ENCODE measurements at regions not wholly inside any gene's neighbourhood (a gene's known extent, or its start where the extent isn't known, plus 50 kb on each side); places are given as distances from the start of the nearest gene placed in this dataset.

DNA sequence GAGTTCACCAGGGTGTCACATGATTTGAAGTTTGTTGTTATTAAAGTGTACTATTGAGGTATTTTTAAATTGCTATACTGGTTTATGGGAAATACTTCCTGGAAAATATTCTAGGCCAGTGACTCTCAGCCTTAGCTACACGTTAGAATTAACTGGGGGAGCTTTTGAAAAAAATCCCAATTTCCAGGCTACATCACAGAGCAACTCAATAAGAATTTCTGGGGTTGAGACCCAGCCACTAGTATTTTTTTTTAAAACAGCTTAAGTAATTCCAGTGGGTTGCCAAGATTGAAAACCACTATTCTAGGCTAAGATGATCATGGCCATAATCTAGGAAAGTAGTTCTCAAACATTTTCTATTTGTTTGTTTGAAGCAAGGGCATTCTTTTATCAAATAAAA lies 142.9 kb upstream of the GRIA1 start:
- H3K4me2 ChIP-seq (ENCODE audit: low read depth, low read length, poor library complexity, severe bottlenecking), result no peak overlapping the region
- no peaks in the 10 kb centered on the region for H3K27me3 ChIP-seq (ENCODE audit: low read length)
- no peaks in the 10 kb centered on the region for H4K20me1 ChIP-seq (ENCODE audit: low read depth, low read length)

DNA sequence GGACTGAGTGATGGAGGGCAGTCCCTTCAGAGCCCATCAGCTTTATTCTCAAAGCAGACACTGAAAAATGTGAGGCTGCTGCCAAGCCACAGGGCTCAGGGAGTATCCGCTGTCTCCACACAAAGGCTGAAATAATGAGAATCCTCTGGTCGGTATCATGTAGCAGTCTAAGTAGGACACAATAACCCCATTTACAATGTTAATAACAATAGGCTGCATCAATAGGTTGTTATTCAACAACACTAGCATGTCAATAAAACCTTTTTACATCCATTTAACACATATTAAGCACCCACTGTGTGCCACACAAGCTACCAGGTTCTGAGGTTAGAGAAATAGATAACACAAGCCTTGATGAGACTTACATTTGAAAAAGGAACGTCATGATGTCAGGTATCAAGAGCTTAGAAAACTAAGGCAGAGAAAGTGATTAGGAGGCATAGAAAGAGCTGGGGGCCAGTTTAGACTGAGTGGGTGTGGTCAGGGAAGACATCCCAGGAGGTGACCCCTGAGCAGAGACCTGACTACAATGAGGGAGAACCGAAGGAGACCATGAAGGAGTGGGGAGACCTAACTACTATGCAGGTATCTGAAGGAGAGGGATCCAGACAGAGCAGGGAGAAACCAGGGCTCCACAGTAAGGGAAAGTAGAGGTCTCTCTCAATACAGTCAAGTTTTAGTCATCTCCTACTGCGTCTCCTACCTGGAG lies 140.1 kb upstream of the GRIA1 start:
- Histone ChIP-seq H3K27me3 (ENCODE audit: low read length) (no peaks in the 10 kb centered on the region), H3K4me3 (ENCODE audit: insufficient read depth, low read length, poor library complexity, severe bottlenecking) (no peak overlapping the region), H3F3A (ENCODE audit: insufficient read depth) (no peaks in the 10 kb centered on the region), H3K9me2 (replicated peaks; ENCODE audit: insufficient read depth, low read length) (no peaks in the 10 kb centered on the region), H3K36me3 (ENCODE audit: low read length) (no peaks in the 10 kb centered on the region), H3K27ac (ENCODE audit: low read depth, low read length) (no peak overlapping the region), H3K4me2 (ENCODE audit: low read depth, low read length, poor library complexity, severe bottlenecking) (no peak overlapping the region), H3K9me3 (ENCODE audit: insufficient read depth, low read length) (no peaks in the 10 kb centered on the region), H3K9ac (ENCODE audit: low read length) (no peak overlapping the region), H2AFZ (ENCODE audit: low read depth, low read length, severe bottlenecking) (no peak overlapping the region), H4K20me1 (ENCODE audit: low read depth, low read length) (no peaks in the 10 kb centered on the region), H3K79me2 (ENCODE audit: insufficient read depth, low read length) (no peaks in the 10 kb centered on the region)
- no peak for TF ChIP-seq EZH2phosphoT487 (conservative IDR thresholded peaks at IDR 0.05; ENCODE audit: low read length)
- TF ChIP-seq, protein P1, sequence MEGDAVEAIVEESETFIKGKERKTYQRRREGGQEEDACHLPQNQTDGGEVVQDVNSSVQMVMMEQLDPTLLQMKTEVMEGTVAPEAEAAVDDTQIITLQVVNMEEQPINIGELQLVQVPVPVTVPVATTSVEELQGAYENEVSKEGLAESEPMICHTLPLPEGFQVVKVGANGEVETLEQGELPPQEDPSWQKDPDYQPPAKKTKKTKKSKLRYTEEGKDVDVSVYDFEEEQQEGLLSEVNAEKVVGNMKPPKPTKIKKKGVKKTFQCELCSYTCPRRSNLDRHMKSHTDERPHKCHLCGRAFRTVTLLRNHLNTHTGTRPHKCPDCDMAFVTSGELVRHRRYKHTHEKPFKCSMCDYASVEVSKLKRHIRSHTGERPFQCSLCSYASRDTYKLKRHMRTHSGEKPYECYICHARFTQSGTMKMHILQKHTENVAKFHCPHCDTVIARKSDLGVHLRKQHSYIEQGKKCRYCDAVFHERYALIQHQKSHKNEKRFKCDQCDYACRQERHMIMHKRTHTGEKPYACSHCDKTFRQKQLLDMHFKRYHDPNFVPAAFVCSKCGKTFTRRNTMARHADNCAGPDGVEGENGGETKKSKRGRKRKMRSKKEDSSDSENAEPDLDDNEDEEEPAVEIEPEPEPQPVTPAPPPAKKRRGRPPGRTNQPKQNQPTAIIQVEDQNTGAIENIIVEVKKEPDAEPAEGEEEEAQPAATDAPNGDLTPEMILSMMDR (IDR thresholded peaks at IDR 0.05; ENCODE audit: insufficient read depth, low read length, poor library complexity, severe bottlenecking), result no peak

More for the DNA sequence above, 142.9 kb upstream of the GRIA1 start:
- no peak overlapping the region for H3K27ac ChIP-seq (ENCODE audit: low read depth, low read length)
- no peaks in the 10 kb centered on the region for H3K36me3 ChIP-seq (ENCODE audit: low read length)
- H3K4me3 ChIP-seq (ENCODE audit: insufficient read depth, low read length, poor library complexity, severe bottlenecking), result no peak overlapping the region
- H3K9ac ChIP-seq (ENCODE audit: low read length), result no peak overlapping the region
- H2AFZ ChIP-seq (ENCODE audit: low read depth, low read length, severe bottlenecking), result no peak overlapping the region
- no peaks in the 10 kb centered on the region for H3K9me3 ChIP-seq (ENCODE audit: insufficient read depth, low read length)
- no peaks in the 10 kb centered on the region for H3K9me2 ChIP-seq (replicated peaks; ENCODE audit: insufficient read depth, low read length)
- H3K79me2 ChIP-seq (ENCODE audit: insufficient read depth, low read length), result no peaks in the 10 kb centered on the region
- H3F3A ChIP-seq (ENCODE audit: insufficient read depth), result no peaks in the 10 kb centered on the region
- TF ChIP-seq EZH2phosphoT487 (conservative IDR thresholded peaks at IDR 0.05; ENCODE audit: low read length), result no peak

DNA sequence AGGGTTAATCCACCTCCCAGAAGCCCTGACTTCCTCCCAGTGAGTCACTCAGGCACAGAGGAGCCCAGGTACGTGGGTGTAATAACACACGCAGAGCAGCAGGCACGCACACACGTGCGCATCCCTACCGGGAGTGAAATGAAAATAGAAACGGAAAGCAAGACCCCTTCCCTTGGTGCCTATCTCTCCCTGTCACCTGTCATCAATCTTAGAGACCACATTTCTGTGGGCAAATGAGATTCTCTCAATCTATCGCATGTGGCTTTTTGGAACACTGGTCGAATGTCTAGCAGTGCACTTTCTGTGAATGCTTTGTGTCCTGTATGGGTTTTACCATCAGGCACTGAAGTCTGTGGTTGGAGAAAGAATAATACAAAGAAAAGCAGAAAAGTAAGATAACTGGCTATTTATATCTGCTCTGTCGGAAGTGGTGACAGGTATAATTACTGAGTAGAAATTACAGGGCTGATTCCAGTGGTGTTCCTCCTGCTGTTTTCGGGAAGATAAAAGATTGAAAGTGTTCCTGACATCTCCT lies 137.7 kb upstream of the GRIA1 start:
- no peaks in the 10 kb centered on the region for H3K9me2 ChIP-seq (replicated peaks; ENCODE audit: insufficient read depth, low read length)
- H3K4me2 ChIP-seq (ENCODE audit: low read depth, low read length, poor library complexity, severe bottlenecking), result no peak overlapping the region
- no peaks in the 10 kb centered on the region for H3K36me3 ChIP-seq (ENCODE audit: low read length)
- no peak overlapping the region for H3K4me3 ChIP-seq (ENCODE audit: insufficient read depth, low read length, poor library complexity, severe bottlenecking)
- no peaks in the 10 kb centered on the region for H3K9me3 ChIP-seq (ENCODE audit: insufficient read depth, low read length)
- TF ChIP-seq, protein P1 (IDR thresholded peaks at IDR 0.05; ENCODE audit: insufficient read depth, low read length, poor library complexity, severe bottlenecking), result no peak
- no peak for TF ChIP-seq EZH2phosphoT487 (conservative IDR thresholded peaks at IDR 0.05; ENCODE audit: low read length)
- H3K27ac ChIP-seq (ENCODE audit: low read depth, low read length), result no peak overlapping the region
- H4K20me1 ChIP-seq (ENCODE audit: low read depth, low read length), result no peaks in the 10 kb centered on the region
- H3K27me3 ChIP-seq (ENCODE audit: low read length), result no peaks in the 10 kb centered on the region
- H3K79me2 ChIP-seq (ENCODE audit: insufficient read depth, low read length), result no peaks in the 10 kb centered on the region
- H2AFZ ChIP-seq (ENCODE audit: low read depth, low read length, severe bottlenecking), result no peak overlapping the region
- H3F3A ChIP-seq (ENCODE audit: insufficient read depth), result no peaks in the 10 kb centered on the region
- no peak overlapping the region for H3K9ac ChIP-seq (ENCODE audit: low read length)

DNA sequence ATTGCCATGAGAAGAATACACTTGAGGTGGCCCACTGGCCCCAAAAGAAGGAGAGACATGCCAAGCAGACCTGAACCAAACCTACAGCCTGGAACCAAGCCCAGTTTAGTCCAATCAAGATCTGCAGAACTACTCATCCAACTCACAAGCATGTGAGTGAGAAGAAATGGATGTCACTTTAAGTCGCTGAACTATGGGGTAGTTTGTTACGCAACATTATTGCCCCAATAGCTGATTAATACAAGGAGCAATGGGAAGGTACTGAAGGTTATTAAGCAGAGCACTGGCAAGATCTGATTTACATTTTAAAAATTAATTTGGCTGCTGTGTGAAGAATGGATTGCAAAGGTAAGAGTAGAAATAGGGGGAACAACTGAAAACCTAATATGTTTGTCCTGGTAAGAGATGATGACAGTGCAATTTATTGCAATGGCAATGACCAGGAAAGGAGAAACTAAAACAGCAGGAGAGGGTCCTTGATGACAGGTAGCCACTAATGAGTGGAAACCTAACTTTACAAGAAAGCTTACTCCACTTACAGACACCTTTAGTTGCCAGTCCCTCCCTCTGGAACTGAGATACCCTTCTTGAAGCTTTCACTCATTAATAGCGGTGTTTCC lies 132.9 kb upstream of the GRIA1 start:
- Histone ChIP-seq H3K4me3 (ENCODE audit: insufficient read depth, low read length, poor library complexity, severe bottlenecking) (no peak overlapping the region), H3K27ac (ENCODE audit: low read depth, low read length) (no peak overlapping the region), H3F3A (ENCODE audit: insufficient read depth) (no peaks in the 10 kb centered on the region), H3K9ac (ENCODE audit: low read length) (no peak overlapping the region), H4K20me1 (ENCODE audit: low read depth, low read length) (no peaks in the 10 kb centered on the region), H3K79me2 (ENCODE audit: insufficient read depth, low read length) (no peaks in the 10 kb centered on the region), H3K4me2 (ENCODE audit: low read depth, low read length, poor library complexity, severe bottlenecking) (no peak overlapping the region), H3K27me3 (ENCODE audit: low read length) (no peaks in the 10 kb centered on the region), H3K9me3 (ENCODE audit: insufficient read depth, low read length) (no peaks in the 10 kb centered on the region), H3K9me2 (replicated peaks; ENCODE audit: insufficient read depth, low read length) (no peaks in the 10 kb centered on the region), H2AFZ (ENCODE audit: low read depth, low read length, severe bottlenecking) (no peak overlapping the region), H3K36me3 (ENCODE audit: low read length) (no peaks in the 10 kb centered on the region)
- no peak for TF ChIP-seq EZH2phosphoT487 (conservative IDR thresholded peaks at IDR 0.05; ENCODE audit: low read length)
- TF ChIP-seq, protein P1 (IDR thresholded peaks at IDR 0.05; ENCODE audit: insufficient read depth, low read length, poor library complexity, severe bottlenecking), result no peak

Data from SU-DHL-6 (cell line).